Activated naive CD4-positive, alpha-beta T cell treated with anti-CD3 and anti-CD28 coated beads, Interleukin-2, amount 50 U/mL, for 16 hours (primary cell): ENCODE measurements at regions not wholly inside any gene's neighbourhood (a gene's known extent, or its start where the extent isn't known, plus 50 kb on each side); places are given as distances from the start of the nearest gene placed in this dataset.
"Not testable (repeated sequence)": the region's sequence is repeated elsewhere in the genome, so short reads cannot be mapped to it uniquely, and the experiment has no call there.

Experiments used
- DNase-seq: peaks from one replicate; pipeline ENCODE4 v3.0.0-alpha.2; 2020

DNA sequence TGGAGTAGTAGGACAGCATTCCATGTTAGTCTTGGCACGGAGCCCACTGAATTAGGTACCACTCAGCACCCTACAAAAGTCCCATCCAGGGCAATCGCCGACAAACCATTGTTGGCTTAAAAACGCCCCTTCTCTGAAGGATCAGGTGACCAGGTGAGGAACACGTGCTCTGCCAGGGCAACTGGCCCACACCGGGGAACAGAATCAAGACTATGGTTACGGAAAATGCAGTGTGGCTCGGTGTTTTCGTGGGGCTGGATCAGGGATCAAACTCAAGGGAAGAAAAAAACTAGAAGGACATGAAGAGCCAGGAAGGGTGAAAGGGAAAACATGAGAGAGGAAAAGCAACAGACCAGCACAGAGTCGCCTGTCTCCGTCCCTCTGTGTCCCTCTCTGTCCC, 177.8 kb upstream of the ARID1B start:
- DNase-seq, result no peak

DNA sequence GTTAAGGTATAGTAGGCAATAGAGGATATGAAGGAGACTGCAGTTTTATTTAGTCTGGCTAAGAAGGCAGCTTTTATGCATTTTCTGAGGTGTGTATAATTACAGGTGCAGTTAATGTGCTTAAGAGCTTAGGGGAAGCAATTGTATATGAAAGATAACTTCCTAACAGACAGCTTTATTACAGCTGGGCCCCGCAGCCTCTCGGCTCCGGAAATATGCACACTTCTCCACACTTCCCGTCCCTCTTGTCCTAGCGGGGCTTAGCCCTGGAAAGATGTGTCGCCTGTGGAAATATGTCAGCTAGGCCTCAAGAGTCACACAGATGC, 178.4 kb upstream of the ARID1B start:
- DNase-seq, result no peak

DNA sequence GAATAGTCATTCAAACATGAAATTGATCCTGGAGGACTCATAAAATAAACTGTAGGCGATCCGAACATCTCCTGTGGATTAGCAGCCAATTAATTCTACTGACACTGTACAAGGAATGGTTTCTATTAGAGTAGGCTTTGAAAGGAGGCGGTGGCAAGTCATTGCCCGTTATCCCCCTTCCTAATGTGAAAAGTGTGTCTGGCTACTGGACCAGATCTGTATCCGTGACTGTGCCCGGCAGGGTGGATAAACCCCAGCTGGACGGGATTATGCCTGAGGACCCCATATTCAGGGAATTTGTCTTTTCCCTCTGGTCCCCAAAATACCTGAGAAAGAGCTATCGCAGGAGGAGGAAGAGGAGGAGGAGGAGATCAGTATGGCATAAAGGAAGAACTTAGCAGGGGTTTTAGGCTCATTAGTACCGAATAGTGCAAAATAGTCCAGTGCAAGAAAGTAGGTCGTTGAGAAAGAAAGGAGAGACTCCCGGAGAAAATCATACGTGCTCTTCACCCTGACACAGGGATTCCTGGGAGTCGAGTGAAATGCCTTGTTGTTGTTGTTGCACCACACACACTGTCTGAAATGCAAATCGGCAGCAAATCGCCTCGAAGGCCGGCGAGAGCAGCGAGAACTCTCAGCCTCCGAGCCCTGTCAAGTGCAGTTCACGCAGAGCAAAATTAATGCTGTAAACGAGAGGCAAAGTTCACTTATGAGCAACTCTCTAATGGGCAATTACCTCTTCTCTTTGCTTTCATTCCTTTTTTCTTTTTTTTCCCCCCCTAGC, 178.9 kb upstream of the ARID1B start:
- DNase-seq, result no peak

DNA sequence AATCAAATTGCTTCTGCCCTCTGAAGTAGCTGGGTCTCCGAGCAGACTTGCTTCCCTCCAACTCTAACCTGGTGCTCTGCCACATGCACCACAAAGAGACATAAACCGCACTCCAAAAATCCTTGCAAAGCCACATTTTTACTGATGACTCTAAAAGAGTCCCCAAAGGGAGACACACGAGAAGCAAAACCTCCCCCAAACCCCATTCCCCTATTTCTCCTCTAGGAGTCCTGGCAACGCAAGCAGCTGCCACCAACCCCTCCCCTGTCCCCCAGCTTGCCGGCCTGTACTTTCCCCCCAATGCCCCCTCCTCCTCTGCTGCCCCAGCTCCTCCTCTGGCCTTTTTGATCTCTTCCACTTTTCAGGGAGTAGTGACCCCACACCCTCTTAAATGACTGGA, 180.1 kb upstream of the ARID1B start:
- DNase-seq, result no peak

DNA sequence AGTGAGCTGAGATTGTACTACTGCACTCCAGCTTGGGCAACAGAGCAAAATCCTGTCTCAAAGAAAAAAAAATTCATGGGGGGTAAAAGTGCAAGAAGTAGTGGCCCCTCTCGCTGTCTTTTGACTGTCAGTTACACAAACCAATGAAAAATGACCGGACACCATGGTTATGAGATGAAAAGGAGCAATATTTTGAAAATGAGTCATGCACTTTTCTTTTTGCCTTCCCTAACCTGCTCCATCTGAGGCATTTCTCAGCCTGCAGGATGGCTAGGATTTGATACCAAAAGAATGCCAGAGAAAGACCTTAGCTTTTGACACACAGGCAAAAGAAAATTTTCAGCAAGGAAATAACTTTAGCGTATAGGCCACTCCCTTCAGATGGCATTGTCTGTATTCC, 181.7 kb upstream of the ARID1B start:
- DNase-seq, result no peak

DNA sequence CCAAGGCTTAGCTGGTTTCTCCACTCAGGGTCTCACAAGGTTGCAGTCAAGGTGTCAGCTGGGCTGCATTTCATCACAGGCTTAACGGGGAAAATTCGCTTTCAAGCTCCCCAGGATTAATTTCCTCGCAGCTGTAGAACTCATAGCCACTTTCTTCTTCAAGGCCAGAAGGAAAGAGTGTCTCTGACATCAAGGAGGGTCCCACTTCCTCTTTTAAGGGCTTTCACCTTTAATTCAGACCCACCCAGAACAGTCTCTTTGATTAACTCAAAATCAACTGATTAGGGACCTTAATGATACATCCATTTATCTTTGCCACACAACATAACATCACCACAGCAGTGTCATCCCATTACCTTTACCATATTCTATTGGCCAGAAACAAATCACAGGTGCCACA, 183.3 kb upstream of the ARID1B start:
- no peak for DNase-seq

DNA sequence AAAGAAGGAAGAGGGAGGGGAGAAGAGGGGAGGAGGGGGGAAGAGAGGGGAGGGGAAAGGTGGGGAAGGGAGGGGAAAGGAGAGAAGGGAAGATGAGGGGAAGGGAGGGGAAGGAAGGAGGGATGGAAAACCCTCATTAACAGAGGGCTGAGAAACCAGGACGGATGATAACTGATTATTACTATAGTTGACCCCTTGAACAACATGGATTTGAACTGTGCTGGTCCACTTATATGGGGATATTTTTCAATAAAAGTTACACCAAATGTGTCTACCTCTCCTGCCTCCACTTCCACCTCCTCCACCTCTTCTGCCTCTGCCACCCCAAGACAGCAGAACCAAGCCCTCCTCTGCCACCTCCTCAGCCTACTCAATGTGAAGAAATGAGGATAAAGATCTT, 184.1 kb upstream of the ARID1B start:
- no peak for DNase-seq

DNA sequence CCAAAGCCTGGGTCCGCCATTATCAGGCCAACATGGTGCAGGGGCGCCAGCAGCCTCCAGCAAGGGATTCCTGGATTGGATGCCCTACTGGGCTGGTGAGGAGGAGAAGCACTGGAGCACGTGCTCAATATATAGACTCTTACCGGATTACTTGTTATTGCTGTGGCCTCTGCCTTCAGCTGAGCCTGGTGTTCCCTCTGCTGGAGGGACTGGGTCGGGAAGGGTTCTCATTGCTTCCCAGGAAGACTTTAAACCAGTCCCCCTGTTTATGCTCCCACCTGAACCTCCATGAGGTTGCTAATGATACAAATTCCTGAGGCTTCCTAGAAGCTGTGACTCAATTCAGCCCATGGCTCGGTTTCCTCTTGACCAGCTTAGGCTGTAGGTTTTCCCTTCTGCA, 186.7 kb upstream of the ARID1B start:
- DNase-seq, result no peak

DNA sequence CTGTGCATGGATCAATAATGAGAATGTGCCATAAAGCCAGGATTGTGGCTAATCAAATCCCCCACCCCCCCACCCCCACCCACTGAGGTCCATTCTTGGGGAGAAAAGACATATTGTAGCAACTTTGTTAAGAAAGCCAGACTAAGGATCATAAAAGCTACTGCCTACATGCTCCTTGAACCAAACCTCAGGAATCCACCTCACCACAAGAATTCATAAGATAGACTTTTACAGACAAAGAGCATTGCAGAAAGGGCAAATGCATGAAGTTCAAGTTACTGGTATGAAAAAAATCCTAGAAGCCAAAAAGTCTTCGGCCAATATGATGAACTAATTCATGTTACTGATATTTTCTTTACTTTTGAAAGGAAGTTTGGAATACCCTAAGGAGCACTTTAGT, 187.9 kb upstream of the ARID1B start:
- DNase-seq, result no peak

DNA sequence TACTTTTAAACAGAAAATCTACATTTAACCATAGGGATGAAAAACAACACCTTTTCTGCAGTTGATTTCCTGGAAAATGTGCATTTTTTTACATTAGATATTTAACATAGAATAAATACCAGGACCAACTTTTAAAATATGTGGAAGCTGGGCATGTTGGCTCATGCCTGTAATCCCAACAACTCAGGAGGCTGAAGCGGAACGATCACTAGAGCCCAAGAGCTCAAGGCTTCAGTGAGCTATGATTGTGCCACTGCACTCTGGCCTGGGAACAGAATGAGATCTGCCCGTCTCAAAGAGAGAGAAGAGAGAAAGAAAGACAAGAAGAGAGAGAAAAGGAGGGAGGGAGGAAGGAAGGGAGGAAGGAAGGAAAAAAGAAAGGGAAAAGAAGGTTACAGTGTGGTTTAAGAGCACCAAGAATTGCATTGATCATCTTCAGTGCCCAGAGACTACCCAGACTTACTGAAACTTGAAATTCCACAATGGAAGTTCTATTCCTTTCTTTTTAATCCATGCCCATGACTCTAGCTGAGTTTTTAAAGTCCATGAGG, 189.4 kb upstream of the ARID1B start:
- DNase-seq, result no peak

DNA sequence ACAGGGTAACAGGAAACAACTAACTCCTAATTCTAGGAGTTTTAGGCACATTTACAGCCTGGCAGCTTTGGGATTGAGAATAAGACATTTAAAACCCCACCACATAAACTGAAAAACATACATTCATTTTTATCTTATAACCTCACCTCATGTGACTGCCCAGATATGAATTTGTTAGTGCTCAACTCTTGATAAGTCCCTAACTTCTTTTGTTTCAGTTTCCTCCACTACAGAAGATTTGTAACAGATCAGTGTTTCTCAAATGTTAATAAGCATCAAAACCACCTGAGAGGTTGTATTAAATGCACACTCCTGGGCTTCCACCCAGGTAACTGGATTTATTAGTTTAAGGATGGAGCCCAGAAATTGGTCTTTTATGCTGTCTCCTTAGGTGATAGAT, 190.1 kb upstream of the ARID1B start:
- no peak for DNase-seq

DNA sequence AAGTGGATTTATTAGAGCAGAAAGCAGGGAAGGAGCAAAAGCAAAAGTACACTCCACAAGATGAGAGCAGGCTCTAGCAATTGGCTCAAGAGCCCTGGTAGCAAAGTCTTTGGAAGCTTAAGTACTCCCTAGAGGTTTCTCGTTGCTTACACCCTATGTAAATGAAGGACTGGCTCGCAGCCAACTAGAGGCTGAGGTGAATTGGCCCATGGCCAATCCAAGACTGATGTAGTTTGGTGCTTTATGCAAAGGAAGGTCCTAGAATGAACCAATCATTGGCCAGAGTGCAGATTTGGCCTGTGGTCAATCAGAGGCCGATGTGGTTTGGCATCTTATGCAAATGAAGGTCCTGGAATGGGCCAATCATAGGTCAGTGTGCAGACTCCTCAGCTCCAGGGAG, 191.3 kb upstream of the ARID1B start:
- DNase-seq, result no peak

DNA sequence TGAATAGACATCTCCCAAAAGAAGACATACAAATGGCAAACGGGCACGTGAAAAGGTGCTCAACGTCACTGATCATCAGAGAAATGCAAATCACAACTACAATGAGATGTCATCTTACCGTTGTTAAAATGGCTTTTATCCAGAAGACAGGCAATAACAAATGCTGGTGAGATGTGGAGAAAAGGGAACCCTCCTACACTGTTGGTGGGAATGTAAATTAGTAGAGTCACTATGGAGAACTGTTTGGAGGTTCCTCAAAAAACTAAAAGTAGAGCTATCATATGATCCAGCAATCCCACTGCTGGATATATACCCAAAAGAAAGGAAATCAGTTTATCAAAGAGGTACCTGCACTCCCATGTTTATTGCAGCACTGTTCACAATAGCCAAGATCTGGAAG, 193.1 kb upstream of the ARID1B start:
- DNase-seq, result not testable (repeated sequence)

DNA sequence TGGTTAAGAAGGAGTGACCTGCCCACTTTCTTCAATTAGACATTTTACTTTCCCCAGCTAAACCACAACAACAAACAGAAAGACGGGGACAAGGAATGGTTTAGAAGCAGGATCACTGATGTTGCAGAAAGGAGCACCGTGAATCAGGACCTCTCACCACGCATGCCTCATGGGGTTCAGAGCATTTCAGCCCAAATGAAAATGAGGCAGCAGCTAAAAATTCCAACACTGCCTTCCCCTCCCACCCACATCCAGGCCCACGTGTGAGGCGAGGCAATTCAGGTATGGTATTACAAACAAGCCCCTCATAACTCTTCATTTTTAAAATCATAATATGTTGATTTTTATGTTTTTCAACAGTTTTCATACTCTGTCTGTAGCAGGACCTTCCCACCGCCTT, 194.1 kb upstream of the ARID1B start:
- no peak for DNase-seq

DNA sequence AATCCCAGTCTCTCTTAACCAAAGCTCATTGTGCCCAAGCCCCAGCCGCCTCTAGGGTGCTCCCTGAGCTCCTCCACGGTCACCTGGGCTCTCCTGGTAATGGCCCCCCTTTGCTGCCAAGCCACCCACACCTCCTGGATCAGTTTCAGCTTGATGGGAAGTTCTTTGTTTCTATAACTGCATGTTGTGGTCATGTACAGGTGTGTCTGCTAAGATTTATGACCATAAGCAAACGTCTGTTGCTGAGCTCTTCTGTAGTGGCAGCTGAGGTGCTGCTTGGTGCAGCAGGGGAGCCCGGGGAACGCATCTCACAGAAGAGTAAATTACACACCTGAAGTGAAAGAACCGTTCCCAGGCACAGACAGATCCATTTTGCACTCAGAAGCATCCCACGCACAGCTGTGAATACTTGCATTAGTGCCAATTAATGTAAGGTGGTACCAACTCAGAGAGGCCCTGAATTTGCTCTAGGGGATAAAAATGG, 194.6 kb upstream of the ARID1B start:
- no peak for DNase-seq

DNA sequence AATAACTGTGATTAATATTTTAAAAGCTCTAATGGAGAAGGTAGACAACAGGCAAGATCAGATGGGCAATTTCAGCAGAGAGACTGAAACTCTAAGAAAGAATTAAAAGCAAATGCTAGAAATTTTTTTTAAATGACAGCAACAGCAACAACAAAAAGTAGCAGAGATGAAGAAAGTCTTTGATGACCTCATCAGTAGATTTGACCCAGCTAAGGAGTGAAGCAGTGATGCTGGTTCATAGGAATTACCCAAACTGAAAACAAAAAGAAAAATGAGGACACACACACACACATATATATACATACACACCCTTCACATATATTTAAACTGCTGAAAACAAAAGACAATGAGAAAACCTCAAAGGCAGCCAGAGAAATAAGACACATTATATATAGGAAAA, 197.6 kb upstream of the ARID1B start:
- DNase-seq, result no peak

DNA sequence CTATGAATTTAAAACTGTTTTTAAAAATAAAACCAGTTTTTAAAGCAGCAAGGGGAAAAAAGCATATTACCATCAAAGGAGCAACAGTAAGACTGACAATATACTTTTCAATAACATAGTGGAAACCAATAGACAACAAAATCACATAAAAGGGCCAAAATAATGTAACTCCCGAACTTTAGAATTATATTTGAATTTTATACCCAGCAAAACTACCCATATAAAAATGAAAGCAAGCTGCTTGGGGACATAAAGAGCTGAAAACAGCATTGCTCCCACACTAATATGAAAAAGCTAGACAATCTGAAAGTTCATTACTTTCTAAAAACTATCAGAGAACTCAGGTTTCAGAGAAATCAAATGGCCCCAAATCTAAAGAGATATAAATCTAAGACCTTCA, 199.4 kb upstream of the ARID1B start:
- DNase-seq, result no peak

DNA sequence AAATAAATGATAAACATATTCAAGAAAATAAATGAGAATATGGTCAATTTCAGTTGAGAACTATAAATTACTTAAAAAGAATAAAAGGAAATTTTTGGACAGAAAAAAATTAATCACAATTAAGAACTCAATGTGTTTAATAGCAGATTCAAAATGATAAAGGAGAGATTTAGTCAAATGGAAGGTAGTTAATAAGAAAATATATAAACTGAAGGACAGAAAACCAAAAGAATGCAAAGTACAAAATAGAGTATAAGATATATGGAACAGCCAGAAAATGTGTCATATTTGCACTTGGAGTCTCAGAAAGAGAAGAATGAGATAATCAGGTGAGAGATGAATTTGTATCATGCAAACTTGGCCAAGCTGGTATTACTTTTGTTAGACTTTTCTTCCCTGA, 201.8 kb upstream of the ARID1B start:
- no peak for DNase-seq

DNA sequence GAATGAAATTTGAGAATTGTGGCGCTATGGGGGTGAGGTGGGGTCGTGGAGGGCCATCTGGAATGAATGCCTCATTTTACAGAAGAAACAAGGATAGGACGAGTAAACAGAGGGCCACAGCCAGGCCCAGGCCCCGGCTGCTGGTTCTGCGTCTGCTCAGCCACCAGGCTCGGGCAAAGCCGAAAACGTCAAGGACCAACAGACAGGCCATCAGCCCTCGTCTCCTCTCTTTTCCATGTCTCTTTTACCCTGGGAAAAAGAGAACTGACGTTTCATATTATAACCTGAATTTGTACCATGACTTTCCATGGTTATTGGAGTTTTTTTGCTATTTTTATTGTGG, 212.4 kb upstream of the ARID1B start:
- no peak for DNase-seq

DNA sequence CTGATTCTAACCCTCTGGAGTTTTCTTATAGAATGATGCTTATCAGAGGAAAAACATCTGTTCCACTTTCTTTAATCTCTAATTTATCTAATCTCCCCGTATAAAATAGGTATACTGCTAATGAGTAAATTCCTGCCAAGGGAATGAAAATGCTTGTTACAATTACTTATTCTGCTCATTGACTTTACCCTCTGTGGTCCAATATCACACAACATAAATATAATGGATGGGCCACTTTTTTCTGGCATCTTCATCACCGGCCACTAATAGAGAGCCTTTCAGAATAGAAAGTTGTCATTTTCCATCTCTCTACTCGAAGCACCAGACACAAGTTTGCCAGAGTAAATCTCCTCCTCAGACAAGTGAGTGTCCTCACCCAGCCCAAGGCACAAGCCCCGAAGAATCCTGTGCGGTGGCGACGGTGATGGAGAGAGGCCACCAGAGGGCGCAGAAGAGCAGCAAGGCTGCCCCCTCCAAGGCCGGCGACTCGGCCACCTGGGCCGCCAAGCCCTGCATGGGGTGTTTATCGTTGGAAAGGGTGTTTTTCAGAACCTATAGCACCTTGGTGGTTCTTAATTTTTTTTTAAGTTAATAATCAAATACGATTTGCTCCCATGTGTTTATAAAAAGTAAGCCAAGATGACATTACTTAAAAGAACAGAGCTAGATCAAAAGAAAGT, 212.9 kb upstream of the ARID1B start:
- DNase-seq, result peak; percentile 77

DNA sequence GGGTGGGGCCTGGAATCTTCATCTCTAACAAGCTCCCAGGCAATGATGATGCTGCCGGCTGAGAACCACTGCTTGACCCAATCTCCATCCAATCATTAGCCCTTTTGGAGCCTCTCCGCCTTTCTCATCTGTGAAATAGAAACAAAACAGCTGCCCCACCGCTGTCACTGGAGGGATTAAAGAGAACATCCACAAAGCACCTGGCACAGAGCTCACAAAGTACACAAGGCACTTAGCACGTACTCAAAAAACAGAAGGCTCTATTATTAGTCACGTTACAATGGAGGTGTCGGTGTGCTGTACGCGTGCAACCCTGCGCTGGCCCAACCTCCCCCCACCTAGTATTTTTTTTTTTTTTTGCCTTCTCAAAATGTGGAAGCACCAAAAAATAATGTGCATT, 213.5 kb upstream of the ARID1B start:
- no peak for DNase-seq

DNA sequence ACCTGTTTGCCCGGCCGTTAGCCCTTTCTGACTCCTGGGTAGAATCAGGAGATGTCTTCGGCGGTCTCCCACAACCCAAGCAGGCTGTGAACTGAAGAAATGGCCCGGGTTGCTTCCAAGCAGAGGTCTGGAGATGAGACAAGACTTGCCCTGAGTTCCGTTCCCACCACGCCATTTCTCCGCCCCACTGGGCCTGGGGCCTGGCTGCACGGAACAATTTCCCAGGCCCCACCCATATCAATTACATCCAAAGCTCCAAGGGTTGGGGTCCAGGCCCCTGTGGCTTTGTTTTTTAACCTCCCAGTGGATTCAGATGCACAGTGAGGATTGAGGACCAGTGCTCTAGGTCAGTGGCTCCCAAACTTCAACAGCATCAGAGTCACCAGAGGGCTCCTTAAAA, 214.5 kb upstream of the ARID1B start:
- no peak for DNase-seq

DNA sequence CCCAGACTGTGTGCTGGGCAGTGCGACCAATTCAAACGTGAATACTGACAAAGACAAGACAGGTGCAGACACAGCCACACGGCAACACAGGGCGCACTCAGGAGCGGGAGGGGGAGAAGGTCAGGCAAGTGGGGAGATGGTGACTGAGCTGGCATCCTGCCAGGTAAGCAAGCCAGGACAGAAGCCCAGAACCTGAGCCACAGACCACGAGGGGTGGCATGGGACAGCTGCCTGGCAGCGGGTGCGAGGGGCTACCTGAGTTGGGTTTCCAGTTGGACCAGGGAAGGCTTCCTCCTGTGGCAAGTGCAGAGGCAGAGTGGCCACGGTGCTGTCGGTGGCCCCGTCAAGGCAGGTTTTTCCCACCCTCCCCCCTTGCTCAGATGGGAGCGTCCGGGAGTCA, 215.2 kb upstream of the ARID1B start:
- DNase-seq, result no peak

DNA sequence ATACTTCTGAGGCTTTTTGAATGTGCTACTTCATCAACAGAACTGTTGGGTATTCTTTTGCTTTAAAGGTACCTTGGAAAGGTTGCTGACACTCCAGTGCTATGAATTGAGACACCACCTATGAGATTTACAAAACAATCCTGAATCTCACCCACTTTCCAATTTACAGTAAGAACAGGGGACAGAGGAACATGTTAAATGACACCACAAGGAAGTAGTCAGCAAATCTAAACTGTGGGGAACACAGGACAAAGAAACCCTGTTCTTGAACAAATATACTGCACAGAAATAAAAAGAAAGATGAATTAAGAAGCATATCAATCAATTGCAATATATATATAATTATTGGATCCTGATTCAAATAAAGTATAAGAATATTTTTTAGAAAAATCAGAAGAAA, 216.7 kb upstream of the ARID1B start:
- no peak for DNase-seq

DNA sequence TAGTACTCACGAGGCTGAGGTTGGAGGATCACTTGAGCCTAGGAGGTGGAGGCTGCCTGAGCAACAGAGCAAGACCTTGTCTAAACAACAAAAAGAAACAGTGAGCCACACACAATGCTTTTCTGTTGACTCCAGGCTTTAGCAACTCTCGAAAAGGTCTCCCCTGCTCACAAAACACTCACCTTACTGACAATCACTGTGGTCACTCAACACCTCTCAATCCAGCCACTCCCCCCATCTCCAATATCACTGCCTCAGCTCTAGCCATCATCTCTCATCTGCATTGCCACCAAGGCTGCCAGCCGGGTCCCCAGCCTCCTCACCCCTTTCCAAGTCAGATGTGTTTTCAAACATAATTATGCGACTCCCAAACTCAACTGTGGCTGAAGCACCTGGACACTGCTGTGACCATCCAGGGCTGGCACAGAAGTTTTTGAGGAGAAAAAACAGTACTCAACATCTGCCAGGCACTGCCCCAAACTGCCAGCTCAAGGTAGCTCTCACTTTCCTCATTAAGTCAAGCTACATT, 218.0 kb upstream of the ARID1B start:
- DNase-seq, result no peak
